Right lobe of liver (tissue), 4 donors: ENCODE measurements at regions not wholly inside any gene's neighbourhood (a gene's known extent, or its start where the extent isn't known, plus 50 kb on each side); places are given as distances from the start of the nearest gene placed in this dataset.

Source experiments
- POLR2A ChIP-seq: fragments of 450-650 bp; IDR thresholded peaks from one replicate; pipeline ENCODE4 v1.6.1; 2017; ENCODE audit warnings: antibody characterized with exemption, mild to moderate bottlenecking
- TF ChIP-seq, protein P1 (sequence below), 4 donors: fragments of 200-600 bp in 3 of 4; fragments of 450-650 bp in 1 of 4; IDR thresholded peaks; one replicate each; pipeline versions ENCODE4 v1.5.1 to v1.8.0; 2016 to 2022; ENCODE audit warnings: antibody characterized with exemption in 4 of 4, mild to moderate bottlenecking in 2 of 4
- donor health status: DM: no; HTN: no; CAD: no.
- donor health status: DM: no; HTN: no; CAD: no.
- donor health status: DM: no; HTN: yes; CAD: no.

- TF ChIP-seq, protein P1, sequence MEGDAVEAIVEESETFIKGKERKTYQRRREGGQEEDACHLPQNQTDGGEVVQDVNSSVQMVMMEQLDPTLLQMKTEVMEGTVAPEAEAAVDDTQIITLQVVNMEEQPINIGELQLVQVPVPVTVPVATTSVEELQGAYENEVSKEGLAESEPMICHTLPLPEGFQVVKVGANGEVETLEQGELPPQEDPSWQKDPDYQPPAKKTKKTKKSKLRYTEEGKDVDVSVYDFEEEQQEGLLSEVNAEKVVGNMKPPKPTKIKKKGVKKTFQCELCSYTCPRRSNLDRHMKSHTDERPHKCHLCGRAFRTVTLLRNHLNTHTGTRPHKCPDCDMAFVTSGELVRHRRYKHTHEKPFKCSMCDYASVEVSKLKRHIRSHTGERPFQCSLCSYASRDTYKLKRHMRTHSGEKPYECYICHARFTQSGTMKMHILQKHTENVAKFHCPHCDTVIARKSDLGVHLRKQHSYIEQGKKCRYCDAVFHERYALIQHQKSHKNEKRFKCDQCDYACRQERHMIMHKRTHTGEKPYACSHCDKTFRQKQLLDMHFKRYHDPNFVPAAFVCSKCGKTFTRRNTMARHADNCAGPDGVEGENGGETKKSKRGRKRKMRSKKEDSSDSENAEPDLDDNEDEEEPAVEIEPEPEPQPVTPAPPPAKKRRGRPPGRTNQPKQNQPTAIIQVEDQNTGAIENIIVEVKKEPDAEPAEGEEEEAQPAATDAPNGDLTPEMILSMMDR (IDR thresholded peaks at IDR 0.05) = no peak
- no peak for TF ChIP-seq POLR2A
Observed at GRCh38 chr5:156237361-156237760, 89.6 kb upstream of the SGCD start.
